Spleen (tissue), 7 donors: ENCODE measurements at regions not wholly inside any gene's neighbourhood (a gene's known extent, or its start where the extent isn't known, plus 50 kb on each side); places are given as distances from the start of the nearest gene placed in this dataset.
"Not testable (repeated sequence)": the region's sequence is repeated elsewhere in the genome, so short reads cannot be mapped to it uniquely, and the experiment has no call there.

Experiments used
- CTCF ChIP-seq, 11 experiments: fragments of 200-600 bp in 7 of 11; fragments of 450-650 bp in 4 of 11; sonication (generic) in 4 of 11; IDR thresholded peaks in 8 of 11; conservative IDR thresholded peaks in 3 of 11; 1 replicate in 7 of 11; 2 replicates in 4 of 11; pipeline versions ENCODE4 v1.4.0 to v1.8.0; 2016 to 2021; ENCODE audit warnings: antibody characterized with exemption in 11 of 11, inconsistent platforms in 4 of 11, mild to moderate bottlenecking in 1 of 11
- POLR2A ChIP-seq, 3 donors: fragments of 450-650 bp; IDR thresholded peaks; one replicate each; pipeline ENCODE4 v1.5.1; 2017; ENCODE audit warnings: antibody characterized with exemption in 3 of 3, mild to moderate bottlenecking in 1 of 3
- POLR2AphosphoS5 ChIP-seq, 3 donors: sonication (generic); formaldehyde crosslinking; IDR thresholded peaks; one replicate each; pipeline ENCODE4 v1.5.1; 2017; ENCODE audit warnings: antibody characterized with exemption in 3 of 3
- donor health status: DM: no; HTN: no; CAD: no; lungs with moderate emphysema.
- donor health status: DM: no; HTN: no; CAD: no.
- donor health status: DM: no; HTN: no; CAD: no.

GRCh38 chr2:111433892-111434607, 313.3 kb downstream of the BCL2L11 start:
- TF ChIP-seq CTCF (IDR thresholded peaks at IDR 0.05 in 8 of 11, conservative IDR thresholded peaks at IDR 0.05 in 3 of 11); POLR2A (IDR thresholded peaks at IDR 0.05); POLR2AphosphoS5 (IDR thresholded peaks at IDR 0.05): not testable (repeated sequence)
